Kidney epithelial cell (primary cell): ENCODE measurements at regions not wholly inside any gene's neighbourhood (a gene's known extent, or its start where the extent isn't known, plus 50 kb on each side); places are given as distances from the start of the nearest gene placed in this dataset.

Source experiments
- DNase-seq: peaks from one replicate; pipeline ENCODE4 v3.0.0-alpha.2; 2010; ENCODE audit warnings: low read depth
- H3K27me3 ChIP-seq: 2 replicates; pipeline ENCODE4 v1.6.0; 2011; ENCODE audit warnings: low read length; ENCODE audit not compliant: control insufficient read depth, insufficient read depth
- H3K36me3 ChIP-seq: 2 replicates; pipeline ENCODE4 v1.5.1; 2011; ENCODE audit warnings: low read length; ENCODE audit not compliant: control insufficient read depth, insufficient read depth
- H3K4me3 ChIP-seq: 2 replicates; pipeline ENCODE4 v1.5.1; 2011; ENCODE audit warnings: low read depth, mild to moderate bottlenecking, control low read depth, low read length
- CTCF ChIP-seq: IDR thresholded peaks from 2 replicates; pipeline ENCODE4 v1.5.1; 2011; ENCODE audit warnings: mild to moderate bottlenecking, moderate library complexity, low read length, control low read depth, inconsistent platforms; ENCODE audit not compliant: insufficient read depth, poor library complexity, severe bottlenecking

DNA sequence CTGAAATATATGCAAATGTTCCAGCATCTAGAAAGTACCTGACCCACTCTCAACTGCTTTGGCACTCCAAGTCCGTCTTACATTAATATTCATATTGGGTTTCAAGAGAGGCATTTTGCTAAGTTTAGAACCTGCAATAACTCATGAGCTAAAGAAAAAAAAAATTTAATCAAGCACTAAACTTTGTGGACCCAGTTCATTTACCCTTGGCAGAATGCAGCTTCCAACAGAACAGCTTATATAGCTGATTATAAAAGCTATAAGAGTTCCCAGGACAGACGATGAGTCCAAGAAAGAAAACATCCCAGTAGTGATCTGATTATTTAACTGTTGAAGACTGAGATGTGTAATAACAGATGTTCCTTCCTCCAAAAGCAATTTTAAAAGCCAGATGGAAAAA is 592.0 kb downstream of the KCNH5 start:
- Histone ChIP-seq H3K27me3 (no peaks in the 10 kb centered on the region), H3K4me3 (no peak overlapping the region), H3K36me3 (no peaks in the 10 kb centered on the region)
- no peak for DNase-seq
- no peak for TF ChIP-seq CTCF

- Histone ChIP-seq H3K36me3 (no peaks in the 10 kb centered on the region), H3K27me3 (no peaks in the 10 kb centered on the region), H3K4me3 (no peak overlapping the region)
- TF ChIP-seq CTCF, result no peak
- DNase-seq, result no peak
Observed at GRCh38 chr14:62455446-62455845, 589.8 kb downstream of the KCNH5 start.

DNA sequence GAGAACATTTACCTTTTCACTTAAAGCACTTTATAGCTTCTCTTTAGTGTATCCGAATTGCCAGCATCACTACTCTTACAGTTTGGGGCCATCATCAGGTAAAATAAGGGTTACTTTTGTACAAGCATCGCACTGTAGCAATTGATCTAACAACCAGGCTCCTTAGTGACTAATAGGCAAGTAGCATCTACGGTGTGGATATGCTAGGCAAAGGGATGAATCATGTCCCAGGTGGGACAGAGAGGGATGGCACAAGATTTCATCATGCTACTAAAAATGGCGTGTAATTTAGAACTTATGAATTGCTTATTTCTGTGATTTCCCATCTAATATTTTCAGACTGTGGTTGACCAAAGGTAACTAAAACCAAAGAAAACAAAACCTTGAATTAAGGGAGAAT is 582.3 kb downstream of the KCNH5 start:
- Histone ChIP-seq H3K36me3 (no peaks in the 10 kb centered on the region), H3K4me3 (no peak overlapping the region), H3K27me3 (no peaks in the 10 kb centered on the region)
- no peak for TF ChIP-seq CTCF
- DNase-seq, result no peak

- H3K4me3 ChIP-seq, result no peak overlapping the region
- DNase-seq, result no peak
- H3K27me3 ChIP-seq, result no peaks in the 10 kb centered on the region
- no peak for TF ChIP-seq CTCF
- H3K36me3 ChIP-seq, result no peaks in the 10 kb centered on the region
Observed at GRCh38 chr14:62468946-62469345, 576.3 kb downstream of the KCNH5 start.

GRCh38 chr14:62470935-62471334 is 574.3 kb downstream of the KCNH5 start:
- no peak for DNase-seq
- no peak for TF ChIP-seq CTCF

DNA sequence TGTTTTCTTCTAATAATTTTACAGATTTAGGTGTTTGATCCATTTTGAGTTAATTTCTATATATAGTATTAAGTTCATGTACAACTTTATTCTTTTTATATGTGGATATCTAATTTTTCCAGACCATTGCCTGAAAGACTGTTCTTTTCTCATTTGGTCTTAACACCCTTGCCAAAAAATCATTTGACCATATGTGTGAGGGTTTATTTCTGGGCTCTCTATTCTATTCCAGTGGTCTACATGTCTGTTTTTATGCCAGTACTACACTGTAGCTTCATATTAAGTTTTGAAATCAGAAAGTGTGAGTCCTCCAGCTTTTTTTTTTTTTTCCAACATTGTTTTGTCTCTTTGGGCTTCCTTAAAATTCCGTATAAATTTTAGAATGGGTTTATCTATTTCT is 554.1 kb downstream of the KCNH5 start:
- TF ChIP-seq CTCF, result no peak
- no peak for DNase-seq
- Histone ChIP-seq H3K36me3 (no peaks in the 10 kb centered on the region), H3K4me3 (no peak overlapping the region), H3K27me3 (no peaks in the 10 kb centered on the region)

More at GRCh38 chr14:62470935-62471334, 574.3 kb downstream of the KCNH5 start:
- Histone ChIP-seq H3K27me3 (no peaks in the 10 kb centered on the region), H3K4me3 (no peak overlapping the region), H3K36me3 (no peaks in the 10 kb centered on the region)
